ENCODE measurements at regions not wholly inside any gene's neighbourhood (a gene's known extent, or its start where the extent isn't known, plus 50 kb on each side); places are given as distances from the start of the nearest gene placed in this dataset.

GRCh38 chr15:62845241-62846126 is 197.1 kb upstream of the TPM1 start:
- H2AFZ ChIP-seq (ENCODE audit: low read depth, low read length), result no peak overlapping the region
- no peaks in the 10 kb centered on the region for H3K27me3 ChIP-seq (ENCODE audit: insufficient read depth, low read depth, low read length)
- TF ChIP-seq EP300 (conservative IDR thresholded peaks at IDR 0.05; ENCODE audit: poor library complexity, severe bottlenecking), result no peak
- TF ChIP-seq REST (IDR thresholded peaks at IDR 0.05; ENCODE audit: borderline replicate concordance), result no peak
- no peak for TF ChIP-seq POLR2AphosphoS5 (IDR thresholded peaks at IDR 0.05)
- TF ChIP-seq MXI1 (conservative IDR thresholded peaks at IDR 0.05; ENCODE audit: poor library complexity, severe bottlenecking), result no peak
- no peak for TF ChIP-seq TAF1 (IDR thresholded peaks at IDR 0.05; ENCODE audit: low read depth)
- no peak for TF ChIP-seq RAD21 (conservative IDR thresholded peaks at IDR 0.05)
- no peak for TF ChIP-seq SMC3 (conservative IDR thresholded peaks at IDR 0.05; ENCODE audit: poor library complexity)
- no peak for TF ChIP-seq EZH2 (IDR thresholded peaks at IDR 0.05; ENCODE audit: borderline replicate concordance, insufficient read depth, low read length, poor library complexity, severe bottlenecking)
- TF ChIP-seq CTCF (IDR thresholded peaks at IDR 0.05; ENCODE audit: poor library complexity, severe bottlenecking), result no peak
- H3K79me2 ChIP-seq (replicated peaks; ENCODE audit: insufficient read depth, low read length), result no peaks in the 10 kb centered on the region
- no peaks in the 10 kb centered on the region for H3K36me3 ChIP-seq (ENCODE audit: insufficient read depth, low read length)
- no peaks in the 10 kb centered on the region for H3K9me2 ChIP-seq (ENCODE audit: insufficient read depth, low read length)
- H3K27ac ChIP-seq (ENCODE audit: low read length), result no peak overlapping the region
- no peaks in the 10 kb centered on the region for H4K20me1 ChIP-seq (ENCODE audit: insufficient read depth)
- no peaks in the 10 kb centered on the region for H3F3A ChIP-seq (ENCODE audit: insufficient read depth, low read length, poor library complexity, severe bottlenecking)
- no peaks in the 10 kb centered on the region for H3K9me3 ChIP-seq (ENCODE audit: low read length)
- no peak overlapping the region for H3K9ac ChIP-seq (ENCODE audit: low read length)
- H3K4me3 ChIP-seq (ENCODE audit: low read length), result no peak overlapping the region
- no peak overlapping the region for H3K4me2 ChIP-seq (ENCODE audit: low read length)

GRCh38 chr15:62846131-62846804 is 196.3 kb upstream of the TPM1 start:
- TF ChIP-seq POLR2AphosphoS5 (IDR thresholded peaks at IDR 0.05), result no peak
- TF ChIP-seq REST (IDR thresholded peaks at IDR 0.05; ENCODE audit: borderline replicate concordance), result no peak
- TF ChIP-seq SMC3 (conservative IDR thresholded peaks at IDR 0.05; ENCODE audit: poor library complexity), result no peak
- Histone ChIP-seq H3F3A (ENCODE audit: insufficient read depth, low read length, poor library complexity, severe bottlenecking) (no peaks in the 10 kb centered on the region), H3K27me3 (ENCODE audit: insufficient read depth, low read depth, low read length) (no peaks in the 10 kb centered on the region), H3K79me2 (replicated peaks; ENCODE audit: insufficient read depth, low read length) (no peaks in the 10 kb centered on the region), H3K9me2 (ENCODE audit: insufficient read depth, low read length) (no peaks in the 10 kb centered on the region), H3K27ac (ENCODE audit: low read length) (no peak overlapping the region), H3K4me3 (ENCODE audit: low read length) (no peak overlapping the region), H4K20me1 (ENCODE audit: insufficient read depth) (no peaks in the 10 kb centered on the region), H3K4me2 (ENCODE audit: low read length) (no peak overlapping the region), H2AFZ (ENCODE audit: low read depth, low read length) (no peak overlapping the region), H3K9me3 (ENCODE audit: low read length) (no peaks in the 10 kb centered on the region), H3K36me3 (ENCODE audit: insufficient read depth, low read length) (no peaks in the 10 kb centered on the region), H3K9ac (ENCODE audit: low read length) (no peak overlapping the region)
